Hepatocyte (in vitro differentiated cells): ENCODE measurements at regions not wholly inside any gene's neighbourhood (a gene's known extent, or its start where the extent isn't known, plus 50 kb on each side); places are given as distances from the start of the nearest gene placed in this dataset.

Experiments used
- DNase-seq: peaks from one replicate; pipeline ENCODE4 v3.0.0-alpha.2; 2016; ENCODE audit warnings: low spot score
- H2AFZ ChIP-seq: fragments of 200-600 bp; sonication (generic); 2 replicates; pipeline ENCODE4 v1.6.0; 2016; ENCODE audit warnings: antibody characterized with exemption, mild to moderate bottlenecking
- H3K27ac ChIP-seq: fragments of 200-600 bp; sonication (generic); 2 replicates; pipeline ENCODE4 v1.5.1; 2016; ENCODE audit warnings: mild to moderate bottlenecking
- H3K27me3 ChIP-seq: fragments of 200-600 bp; sonication (generic); 2 replicates; pipeline ENCODE4 v1.6.1; 2016
- H3K36me3 ChIP-seq: fragments of 200-600 bp; sonication (generic); replicated peaks from 2 replicates; pipeline ENCODE4 v1.5.1; 2016; ENCODE audit warnings: low read depth; ENCODE audit not compliant: insufficient read depth
- H3K4me1 ChIP-seq: fragments of 200-600 bp; sonication (generic); 2 replicates; pipeline ENCODE4 v1.5.1; 2016; ENCODE audit warnings: mild to moderate bottlenecking, moderate library complexity; ENCODE audit not compliant: insufficient read depth
- H3K4me2 ChIP-seq: fragments of 200-600 bp; sonication (generic); 2 replicates; pipeline ENCODE4 v1.6.0; 2016
- H3K4me3 ChIP-seq: fragments of 200-600 bp; sonication (generic); 2 replicates; pipeline ENCODE4 v1.5.1; 2016; ENCODE audit warnings: mild to moderate bottlenecking
- H3K79me2 ChIP-seq: fragments of 200-600 bp; sonication (generic); 2 replicates; pipeline ENCODE4 v1.6.0; 2017; ENCODE audit warnings: mild to moderate bottlenecking
- H3K9me2 ChIP-seq: fragments of 200-600 bp; sonication (generic); replicated peaks from 2 replicates; pipeline ENCODE4 v1.6.0; 2017; ENCODE audit warnings: mild to moderate bottlenecking; ENCODE audit not compliant: insufficient read depth
- H3K9me3 ChIP-seq: fragments of 200-600 bp; sonication (generic); 2 replicates; pipeline ENCODE4 v1.5.1; 2016; ENCODE audit warnings: low read depth, mild to moderate bottlenecking
- H4K20me1 ChIP-seq: fragments of 200-600 bp; sonication (generic); 2 replicates; pipeline ENCODE4 v1.6.0; 2016; ENCODE audit warnings: mild to moderate bottlenecking; ENCODE audit not compliant: insufficient read depth, poor library complexity, severe bottlenecking
- CTCF ChIP-seq: fragments of 200-600 bp; sonication (generic); IDR thresholded peaks from 2 replicates; pipeline ENCODE4 v1.5.1; 2016; ENCODE audit warnings: antibody characterized with exemption, mild to moderate bottlenecking; ENCODE audit not compliant: poor library complexity
- EZH2 ChIP-seq: fragments of 200-600 bp; sonication (generic); IDR thresholded peaks from 2 replicates; pipeline ENCODE4 v1.6.1; 2016; ENCODE audit warnings: antibody characterized with exemption, mild to moderate bottlenecking, borderline replicate concordance
- EZH2phosphoT487 ChIP-seq: fragments of 200-600 bp; sonication (generic); IDR thresholded peaks from one replicate; pipeline ENCODE4 v1.6.1; 2018; ENCODE audit warnings: antibody characterized with exemption, mild to moderate bottlenecking, low read depth, moderate library complexity; ENCODE audit not compliant: unreplicated experiment, severe bottlenecking
- WGBS: methylation state at CpG from one replicate; pipeline ENCODE4 v1.1.6; 2016; ENCODE audit warnings: low lambda C conversion rate; ENCODE audit errors: missing lambda C conversion rate; 5-methylcytosine and 5-hydroxymethylcytosine counted together

DNA sequence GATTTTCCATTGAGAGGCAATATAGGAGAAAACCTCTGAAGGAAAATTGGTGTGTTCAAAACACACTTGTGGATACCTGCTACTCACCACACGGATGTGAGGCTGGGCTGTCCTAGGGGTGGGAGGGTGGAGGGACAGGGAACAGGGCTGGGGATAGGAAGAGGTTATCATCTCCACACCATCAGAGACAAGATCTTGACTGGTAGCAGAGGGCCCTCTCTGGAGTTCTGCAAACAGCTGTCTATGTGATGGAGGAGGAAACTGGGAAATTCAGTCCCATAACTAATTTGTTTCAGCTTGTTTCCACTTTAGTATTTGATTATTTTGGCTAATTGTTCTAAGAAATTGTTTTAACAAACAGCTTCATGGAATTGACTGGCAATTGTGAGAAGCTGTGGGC, 91.6 kb upstream of the FSTL4 start:
- 86% methylated on average over 1 of the region's 1 CpG for WGBS
- Histone ChIP-seq H3K4me3 (no peak overlapping the region), H3K4me1 (peaks cover 3% of the 10 kb centered on the region), H3K4me2 (no peak overlapping the region), H4K20me1 (no peaks in the 10 kb centered on the region), H3K79me2 (no peaks in the 10 kb centered on the region), H3K36me3 (no peaks in the 10 kb centered on the region), H3K27me3 (no peaks in the 10 kb centered on the region), H3K27ac (no peak overlapping the region), H3K9me3 (no peaks in the 10 kb centered on the region), H2AFZ (no peak overlapping the region), H3K9me2 (no peaks in the 10 kb centered on the region)
- no peak for DNase-seq
- TF ChIP-seq CTCF (no peak), EZH2 (no peak), EZH2phosphoT487 (no peak)

DNA sequence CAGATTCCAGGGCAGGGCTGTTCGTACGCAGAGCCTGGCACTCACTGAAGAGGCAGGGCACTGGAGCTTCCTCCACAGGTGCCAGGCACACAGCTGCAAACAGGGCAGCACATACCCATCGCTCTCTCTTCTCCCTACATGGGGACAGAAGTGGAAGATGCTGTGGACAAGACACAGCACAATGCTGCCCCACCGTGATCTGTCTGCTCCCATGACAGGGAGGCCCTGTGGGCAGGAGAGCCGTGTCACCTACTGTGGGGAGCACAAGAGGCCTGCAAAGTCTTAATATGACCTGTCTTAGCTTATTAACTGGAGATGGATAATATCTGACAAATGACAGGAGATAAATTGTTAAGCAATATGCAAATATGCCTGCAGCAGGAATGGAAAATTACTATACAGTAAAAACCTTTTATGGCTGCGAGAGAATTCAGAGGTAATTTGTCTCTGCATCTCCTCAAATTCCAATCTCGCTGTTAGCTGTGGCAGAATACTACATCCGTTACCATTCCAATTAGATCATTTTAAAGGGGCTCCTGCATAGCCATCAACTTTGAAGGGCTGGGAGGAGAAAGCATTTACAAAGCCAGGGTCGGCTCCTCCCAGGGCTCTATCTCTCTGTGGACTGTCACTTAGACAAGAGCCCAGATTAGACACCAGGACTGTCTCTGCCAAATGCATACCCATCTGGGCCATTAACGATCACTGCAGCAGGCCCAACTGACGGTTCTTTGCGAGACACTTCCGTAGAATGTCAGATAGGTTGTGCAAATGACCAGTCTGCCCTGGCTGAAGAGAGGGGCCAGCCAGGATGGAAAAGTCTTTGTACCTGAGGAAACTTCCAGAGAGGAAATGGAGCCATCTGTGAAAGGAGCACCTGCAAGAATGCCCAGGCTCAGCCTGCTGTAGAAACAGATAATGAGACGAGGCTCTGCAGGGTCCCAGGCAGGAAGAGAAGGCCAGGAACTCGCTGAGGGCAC, 90.7 kb upstream of the FSTL4 start:
- WGBS: 70% methylated on average over 15 of the region's 15 CpGs

DNA sequence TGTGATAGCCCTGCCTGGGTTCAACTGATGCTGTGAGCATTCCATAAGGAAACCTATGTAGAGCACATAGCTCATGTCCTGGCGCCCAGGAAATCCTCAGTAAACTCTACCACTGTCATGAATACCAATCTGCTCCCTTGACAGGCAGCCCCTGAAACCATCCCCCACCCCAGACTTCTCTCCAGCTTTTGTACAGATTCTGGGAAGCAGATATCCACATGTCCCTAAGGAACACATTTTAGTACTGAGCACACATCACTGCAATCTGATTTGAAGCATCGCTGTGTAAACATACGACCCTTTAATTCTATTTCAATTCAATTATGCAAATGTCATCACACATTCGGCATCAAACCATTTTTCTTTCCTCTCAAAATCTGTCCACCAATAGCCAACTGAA, 89.5 kb upstream of the FSTL4 start:
- 87% methylated on average over 4 of the region's 4 CpGs for WGBS
- no peaks in the 10 kb centered on the region for H3K9me3 ChIP-seq
- H3K4me2 ChIP-seq: no peak overlapping the region
- no peak overlapping the region for H3K4me3 ChIP-seq
- no peak for DNase-seq
- H3K27me3 ChIP-seq: no peaks in the 10 kb centered on the region
- H2AFZ ChIP-seq: no peak overlapping the region
- no peak overlapping the region for H3K27ac ChIP-seq
- H3K4me1 ChIP-seq: no peaks in the 10 kb centered on the region
- H4K20me1 ChIP-seq: no peaks in the 10 kb centered on the region
- TF ChIP-seq CTCF: no peak
- no peak for TF ChIP-seq EZH2phosphoT487
- no peak for TF ChIP-seq EZH2
- H3K36me3 ChIP-seq: no peaks in the 10 kb centered on the region
- H3K9me2 ChIP-seq: no peaks in the 10 kb centered on the region
- H3K79me2 ChIP-seq: no peaks in the 10 kb centered on the region

More for the DNA sequence above, 90.7 kb upstream of the FSTL4 start:
- no peaks in the 10 kb centered on the region for H3K9me2 ChIP-seq
- H2AFZ ChIP-seq: no peak overlapping the region
- H3K79me2 ChIP-seq: no peaks in the 10 kb centered on the region
- TF ChIP-seq CTCF: no peak
- H3K9me3 ChIP-seq: no peaks in the 10 kb centered on the region
- no peaks in the 10 kb centered on the region for H3K4me1 ChIP-seq
- H4K20me1 ChIP-seq: no peaks in the 10 kb centered on the region
- H3K27ac ChIP-seq: no peak overlapping the region
- H3K27me3 ChIP-seq: no peaks in the 10 kb centered on the region
- no peak for DNase-seq
- no peak overlapping the region for H3K4me2 ChIP-seq
- H3K4me3 ChIP-seq: no peak overlapping the region
- H3K36me3 ChIP-seq: no peaks in the 10 kb centered on the region
